GM12864 (cell line): ENCODE measurements at regions not wholly inside any gene's neighbourhood (a gene's known extent, or its start where the extent isn't known, plus 50 kb on each side); places are given as distances from the start of the nearest gene placed in this dataset.

Experiments
- DNase-seq: peaks from one replicate; pipeline ENCODE4 v3.0.0-alpha.2; 2011; ENCODE audit warnings: low read depth
- H3K4me3 ChIP-seq: 2 replicates; pipeline ENCODE4 v1.5.1; 2011; ENCODE audit warnings: mild to moderate bottlenecking, low read depth, low read length, control low read depth
- TF ChIP-seq, protein P1 (sequence below): IDR thresholded peaks from 2 replicates; pipeline ENCODE4 v1.5.1; 2011; ENCODE audit warnings: low read depth, mild to moderate bottlenecking, moderate library complexity, low read length, control low read depth, inconsistent platforms; ENCODE audit errors: missing control alignments

DNA sequence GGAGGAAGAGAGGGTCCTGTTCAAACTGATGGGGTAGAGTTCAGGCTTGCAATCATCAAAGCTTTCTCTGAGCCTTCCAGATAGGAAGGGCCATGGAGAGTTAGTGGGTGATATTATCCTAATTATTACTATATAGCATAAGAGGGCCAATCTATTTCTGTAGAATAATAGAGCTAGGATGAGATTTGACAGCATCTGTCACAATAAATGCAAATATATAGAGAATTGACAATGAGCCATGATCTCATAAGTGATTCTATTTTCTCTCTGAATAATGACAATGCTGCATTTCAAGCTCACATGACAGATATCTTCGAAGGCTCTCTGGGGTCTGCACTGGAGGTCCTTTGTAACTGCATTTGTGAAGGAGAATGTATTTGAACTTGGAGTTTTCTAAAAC is 521.9 kb upstream of the CELF4 start:
- no peak overlapping the region for H3K4me3 ChIP-seq
- TF ChIP-seq, protein P1, sequence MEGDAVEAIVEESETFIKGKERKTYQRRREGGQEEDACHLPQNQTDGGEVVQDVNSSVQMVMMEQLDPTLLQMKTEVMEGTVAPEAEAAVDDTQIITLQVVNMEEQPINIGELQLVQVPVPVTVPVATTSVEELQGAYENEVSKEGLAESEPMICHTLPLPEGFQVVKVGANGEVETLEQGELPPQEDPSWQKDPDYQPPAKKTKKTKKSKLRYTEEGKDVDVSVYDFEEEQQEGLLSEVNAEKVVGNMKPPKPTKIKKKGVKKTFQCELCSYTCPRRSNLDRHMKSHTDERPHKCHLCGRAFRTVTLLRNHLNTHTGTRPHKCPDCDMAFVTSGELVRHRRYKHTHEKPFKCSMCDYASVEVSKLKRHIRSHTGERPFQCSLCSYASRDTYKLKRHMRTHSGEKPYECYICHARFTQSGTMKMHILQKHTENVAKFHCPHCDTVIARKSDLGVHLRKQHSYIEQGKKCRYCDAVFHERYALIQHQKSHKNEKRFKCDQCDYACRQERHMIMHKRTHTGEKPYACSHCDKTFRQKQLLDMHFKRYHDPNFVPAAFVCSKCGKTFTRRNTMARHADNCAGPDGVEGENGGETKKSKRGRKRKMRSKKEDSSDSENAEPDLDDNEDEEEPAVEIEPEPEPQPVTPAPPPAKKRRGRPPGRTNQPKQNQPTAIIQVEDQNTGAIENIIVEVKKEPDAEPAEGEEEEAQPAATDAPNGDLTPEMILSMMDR, result no peak
- no peak for DNase-seq

DNA sequence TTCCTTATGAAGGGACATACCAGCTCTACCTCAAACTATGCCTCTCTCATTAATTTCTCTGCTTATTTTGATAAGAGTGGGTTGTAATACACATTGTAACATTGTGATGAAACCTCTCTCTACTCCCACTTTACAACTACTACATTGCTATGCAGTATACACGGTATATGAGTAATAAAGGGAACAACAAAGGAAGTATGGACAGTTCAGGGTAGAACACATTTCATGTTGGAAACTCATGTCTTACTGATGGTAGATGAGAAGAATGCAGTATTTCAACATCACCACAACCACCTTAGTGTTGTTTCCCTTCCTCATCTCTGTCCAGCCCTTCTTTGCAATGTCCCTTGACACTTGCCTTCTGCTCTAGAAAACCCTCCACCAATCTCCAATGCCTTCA is 515.9 kb upstream of the CELF4 start:
- no peak overlapping the region for H3K4me3 ChIP-seq
- no peak for DNase-seq
- TF ChIP-seq, protein P1, result no peak

DNA sequence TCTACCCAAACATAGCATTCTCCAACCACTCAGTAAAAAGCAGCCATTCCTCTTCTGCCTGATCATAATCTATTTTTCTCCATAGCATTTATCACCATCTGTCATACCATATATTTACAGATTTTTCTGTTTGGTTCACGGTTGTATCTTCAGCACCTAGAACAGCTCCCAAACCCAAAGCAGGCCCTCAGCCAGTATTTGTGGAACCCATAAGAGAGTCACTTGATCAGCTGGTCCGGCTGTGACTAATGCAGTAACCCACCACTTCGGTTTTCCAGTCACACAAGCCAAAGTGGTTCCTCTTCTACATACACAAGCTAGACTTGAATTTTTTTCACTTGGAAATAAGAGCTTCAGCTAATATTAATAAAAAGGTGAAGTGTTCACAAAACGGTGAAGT is 511.6 kb upstream of the CELF4 start:
- no peak for DNase-seq
- no peak overlapping the region for H3K4me3 ChIP-seq
- TF ChIP-seq, protein P1, result no peak

DNA sequence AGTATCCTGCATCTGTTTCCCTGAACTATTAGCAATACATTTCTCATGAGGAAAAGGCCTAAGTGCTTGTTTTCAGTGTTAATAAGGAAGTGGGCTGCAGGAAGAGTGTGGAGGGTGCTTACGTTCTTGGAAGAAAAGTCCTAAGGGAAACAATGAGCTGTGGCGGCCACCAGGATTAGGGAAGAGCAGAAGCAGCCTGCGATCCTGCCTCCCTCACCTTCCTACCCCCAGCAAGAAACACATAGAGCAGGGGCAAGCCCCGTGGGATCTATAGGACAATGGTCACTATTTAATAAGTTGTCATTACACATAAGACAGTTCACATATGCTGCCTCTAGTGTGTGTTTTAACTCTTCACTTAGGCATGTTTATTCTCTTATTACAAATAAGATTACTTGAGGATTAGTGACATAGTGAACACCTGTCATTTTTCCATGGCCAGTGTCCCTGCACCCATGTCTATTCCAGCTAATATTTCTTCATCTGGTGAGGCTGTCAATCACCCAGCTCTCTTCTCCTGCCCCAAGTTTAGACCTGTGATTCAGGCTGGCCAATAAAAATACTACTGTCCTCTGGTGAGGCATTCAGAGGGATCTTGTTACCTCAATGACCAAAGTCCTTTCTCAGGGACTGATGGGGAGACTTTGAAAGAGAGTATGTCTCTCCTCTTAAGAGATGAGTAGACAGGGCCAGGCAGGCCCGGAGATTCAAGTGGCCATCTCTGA is 510.9 kb upstream of the CELF4 start:
- DNase-seq, result no peak
- H3K4me3 ChIP-seq, result no peak overlapping the region
- TF ChIP-seq, protein P1, result no peak

DNA sequence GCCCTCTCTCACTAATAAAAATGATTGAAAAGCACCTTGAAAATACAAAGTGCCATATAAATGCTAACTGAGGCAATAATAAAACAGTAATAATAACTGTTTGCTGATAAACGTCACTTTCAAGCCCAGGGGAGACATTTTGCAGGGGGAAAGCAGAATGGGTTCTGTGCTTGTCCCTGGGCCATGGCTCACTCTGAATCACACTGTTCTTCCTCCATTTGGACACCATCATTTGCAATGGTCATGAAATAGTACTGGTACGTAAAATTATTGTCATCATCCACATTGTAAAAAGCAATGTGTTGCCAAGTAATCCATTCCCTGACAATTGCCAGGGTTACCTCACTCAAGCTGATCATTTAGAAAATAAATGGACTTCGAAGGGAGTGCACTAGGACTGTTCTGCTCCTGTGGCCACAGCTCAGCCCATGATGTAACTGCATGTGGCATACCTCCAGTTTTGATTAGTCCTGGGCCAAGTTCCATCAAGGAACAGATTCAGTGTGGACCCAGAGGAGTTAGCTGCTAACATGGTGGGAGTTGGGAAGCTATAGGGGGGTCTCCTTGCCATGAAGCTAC is 508.8 kb upstream of the CELF4 start:
- TF ChIP-seq, protein P1, result no peak
- H3K4me3 ChIP-seq, result no peak overlapping the region
- DNase-seq, result no peak

DNA sequence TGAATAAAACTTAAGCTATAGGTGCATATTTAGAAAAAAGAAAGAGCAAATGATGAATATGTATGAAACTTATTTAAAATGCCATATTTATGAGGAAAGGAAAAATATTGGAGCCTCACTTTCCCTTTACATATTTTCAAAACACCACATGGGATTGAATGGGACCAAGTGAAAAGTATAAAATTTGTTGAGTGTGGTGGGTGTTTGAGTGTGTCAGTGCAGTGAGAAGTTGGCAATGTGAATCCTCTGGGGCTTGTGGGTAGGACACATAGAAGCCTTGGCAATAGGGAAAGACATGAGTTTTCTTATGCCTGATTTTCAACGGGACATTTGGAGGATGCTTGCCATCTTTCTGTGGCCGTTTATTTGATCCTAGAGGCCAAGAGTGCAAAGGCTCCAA is 502.2 kb upstream of the CELF4 start:
- no peak for DNase-seq

DNA sequence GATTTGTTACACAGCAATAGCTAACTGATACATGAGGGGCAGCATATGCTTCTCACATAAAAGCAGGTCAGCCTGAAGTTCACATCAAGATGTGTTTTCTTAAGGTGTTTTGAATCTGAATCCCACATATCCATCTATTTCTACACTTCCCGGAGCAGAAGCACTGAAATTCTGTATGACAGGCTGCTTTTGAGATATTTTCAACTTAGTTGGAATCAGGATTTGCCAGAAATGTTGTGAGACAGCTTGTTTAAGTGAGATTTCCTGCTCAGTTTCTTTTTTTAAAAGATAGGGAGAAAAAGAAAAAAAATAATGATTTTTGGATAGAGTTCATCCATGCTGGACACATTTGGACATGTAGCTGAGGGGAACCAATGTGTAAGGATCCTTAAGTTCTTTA is 501.5 kb upstream of the CELF4 start:
- no peak overlapping the region for H3K4me3 ChIP-seq
- TF ChIP-seq, protein P1, result no peak
- no peak for DNase-seq

More for the DNA sequence above, 502.2 kb upstream of the CELF4 start:
- no peak overlapping the region for H3K4me3 ChIP-seq
- TF ChIP-seq, protein P1, result no peak
